MM.1S (cell line): ENCODE measurements at regions not wholly inside any gene's neighbourhood (a gene's known extent, or its start where the extent isn't known, plus 50 kb on each side); places are given as distances from the start of the nearest gene placed in this dataset.

Source experiments
- DNase-seq: peaks from one replicate; pipeline ENCODE4 v3.0.0-alpha.2; 2015
- H2AFZ ChIP-seq: fragments of 300-600 bp; sonication (generic); 2 replicates; pipeline ENCODE4 v1.6.0; 2016; ENCODE audit warnings: antibody characterized with exemption, low read length
- H3F3A ChIP-seq: fragments of 300-600 bp; sonication (generic); 2 replicates; pipeline ENCODE4 v1.6.1; 2016; ENCODE audit warnings: mild to moderate bottlenecking, antibody characterized with exemption, low read length, moderate library complexity, mixed read lengths; ENCODE audit not compliant: insufficient read depth
- H3K27ac ChIP-seq: fragments of 300-600 bp; sonication (generic); 2 replicates; pipeline ENCODE4 v1.5.1; 2016; ENCODE audit warnings: mild to moderate bottlenecking, low read length
- H3K27me3 ChIP-seq: fragments of 300-600 bp; sonication (generic); replicated peaks from 2 replicates; pipeline ENCODE4 v1.6.0; 2016; ENCODE audit warnings: low read length; ENCODE audit not compliant: insufficient read depth
- H3K36me3 ChIP-seq: fragments of 300-600 bp; sonication (generic); replicated peaks from 2 replicates; pipeline ENCODE4 v1.6.1; 2016; ENCODE audit warnings: mild to moderate bottlenecking, low read length, mixed read lengths; ENCODE audit not compliant: insufficient read depth
- H3K4me1 ChIP-seq: fragments of 300-600 bp; sonication (generic); 2 replicates; pipeline ENCODE4 v1.6.1; 2016; ENCODE audit warnings: low read length, mixed read lengths
- H3K4me2 ChIP-seq: fragments of 300-600 bp; sonication (generic); 2 replicates; pipeline ENCODE4 v1.6.0; 2016; ENCODE audit warnings: low read depth, low read length
- H3K4me3 ChIP-seq: fragments of 300-600 bp; sonication (generic); 2 replicates; pipeline ENCODE4 v1.5.1; 2016; ENCODE audit warnings: low read length, mixed read lengths
- H3K79me2 ChIP-seq: fragments of 300-600 bp; sonication (generic); 2 replicates; pipeline ENCODE4 v1.6.1; 2016; ENCODE audit warnings: mixed run types, low read length, mixed read lengths
- H3K9ac ChIP-seq: fragments of 300-600 bp; sonication (generic); 2 replicates; pipeline ENCODE4 v1.6.1; 2016; ENCODE audit warnings: low read length, mixed read lengths
- H3K9me2 ChIP-seq: fragments of 300-600 bp; sonication (generic); replicated peaks from 2 replicates; pipeline ENCODE4 v1.6.1; 2016; ENCODE audit warnings: mild to moderate bottlenecking, low read length, mixed read lengths; ENCODE audit not compliant: insufficient read depth
- H3K9me3 ChIP-seq: fragments of 300-600 bp; sonication (generic); replicated peaks from 2 replicates; pipeline ENCODE4 v1.6.1; 2016; ENCODE audit warnings: mild to moderate bottlenecking, low read length, mixed read lengths; ENCODE audit not compliant: insufficient read depth
- H4K20me1 ChIP-seq: fragments of 300-600 bp; sonication (generic); 2 replicates; pipeline ENCODE4 v1.6.1; 2016; ENCODE audit warnings: mild to moderate bottlenecking, low read length, moderate library complexity, mixed read lengths; ENCODE audit not compliant: insufficient read depth
- CTCF ChIP-seq: fragments of 300-600 bp; sonication (generic); IDR thresholded peaks from 2 replicates; pipeline ENCODE4 v1.5.1; 2016; ENCODE audit warnings: antibody characterized with exemption, low read length, mixed read lengths
- EZH2 ChIP-seq: fragments of 300-600 bp; sonication (generic); optimal IDR thresholded peaks from 2 replicates; pipeline ENCODE3; 2017; ENCODE audit warnings: low read depth, mild to moderate bottlenecking, antibody characterized with exemption, low read length, mixed read lengths
- EZH2phosphoT487 ChIP-seq: fragments of 300-600 bp; sonication (generic); IDR thresholded peaks from 2 replicates; pipeline ENCODE4 v1.6.1; 2018; ENCODE audit warnings: antibody characterized with exemption, low read length

- H3K4me1 ChIP-seq: no peaks in the 10 kb centered on the region
- H3K27ac ChIP-seq: no peak overlapping the region
- no peaks in the 10 kb centered on the region for H3K9me2 ChIP-seq
- H4K20me1 ChIP-seq: no peaks in the 10 kb centered on the region
- no peak overlapping the region for H3K9ac ChIP-seq
- H2AFZ ChIP-seq: no peak overlapping the region
- H3K4me2 ChIP-seq: no peak overlapping the region
- H3K4me3 ChIP-seq: no peak overlapping the region
- no peaks in the 10 kb centered on the region for H3K79me2 ChIP-seq
- no peaks in the 10 kb centered on the region for H3K36me3 ChIP-seq
- no peaks in the 10 kb centered on the region for H3K9me3 ChIP-seq
- H3F3A ChIP-seq: no peaks in the 10 kb centered on the region
- DNase-seq: no peak
- no peak for TF ChIP-seq EZH2phosphoT487
- no peak for TF ChIP-seq EZH2
- no peak for TF ChIP-seq CTCF
- no peaks in the 10 kb centered on the region for H3K27me3 ChIP-seq
These were observed 364.4 kb upstream of the MCTP2 start for GRCh38 chr15:93866948-93867347.

- Histone ChIP-seq H3F3A (no peaks in the 10 kb centered on the region), H4K20me1 (no peaks in the 10 kb centered on the region), H3K36me3 (no peaks in the 10 kb centered on the region), H3K27ac (no peak overlapping the region), H2AFZ (no peak overlapping the region), H3K9ac (no peak overlapping the region), H3K9me3 (no peaks in the 10 kb centered on the region), H3K27me3 (no peaks in the 10 kb centered on the region), H3K4me1 (no peaks in the 10 kb centered on the region), H3K9me2 (no peaks in the 10 kb centered on the region), H3K4me3 (no peak overlapping the region), H3K4me2 (no peak overlapping the region), H3K79me2 (no peaks in the 10 kb centered on the region)
- TF ChIP-seq CTCF (no peak), EZH2phosphoT487 (no peak), EZH2 (no peak)
- no peak for DNase-seq
These were observed 364.9 kb upstream of the MCTP2 start for GRCh38 chr15:93866476-93866875.

- no peaks in the 10 kb centered on the region for H3K79me2 ChIP-seq
- H3K4me2 ChIP-seq: no peak overlapping the region
These were observed 365.8 kb upstream of the MCTP2 start for GRCh38 chr15:93865586-93865985.

More at GRCh38 chr15:93865586-93865985, 365.8 kb upstream of the MCTP2 start:
- H4K20me1 ChIP-seq: no peaks in the 10 kb centered on the region
- no peaks in the 10 kb centered on the region for H3K9me3 ChIP-seq
- H3K4me1 ChIP-seq: no peaks in the 10 kb centered on the region
- no peaks in the 10 kb centered on the region for H3K27me3 ChIP-seq
- H3K4me3 ChIP-seq: no peak overlapping the region
- H3K27ac ChIP-seq: no peak overlapping the region
- no peaks in the 10 kb centered on the region for H3K36me3 ChIP-seq
- H3K9ac ChIP-seq: no peak overlapping the region
- H2AFZ ChIP-seq: no peak overlapping the region
- TF ChIP-seq CTCF: no peak
- TF ChIP-seq EZH2: no peak
- no peak for TF ChIP-seq EZH2phosphoT487
- no peaks in the 10 kb centered on the region for H3F3A ChIP-seq
- no peaks in the 10 kb centered on the region for H3K9me2 ChIP-seq
- no peak for DNase-seq
